ENCODE measurements at regions not wholly inside any gene's neighbourhood (a gene's known extent, or its start where the extent isn't known, plus 50 kb on each side); places are given as distances from the start of the nearest gene placed in this dataset.
"Not testable (repeated sequence)": the region's sequence is repeated elsewhere in the genome, so short reads cannot be mapped to it uniquely, and the experiment has no call there.

DNA sequence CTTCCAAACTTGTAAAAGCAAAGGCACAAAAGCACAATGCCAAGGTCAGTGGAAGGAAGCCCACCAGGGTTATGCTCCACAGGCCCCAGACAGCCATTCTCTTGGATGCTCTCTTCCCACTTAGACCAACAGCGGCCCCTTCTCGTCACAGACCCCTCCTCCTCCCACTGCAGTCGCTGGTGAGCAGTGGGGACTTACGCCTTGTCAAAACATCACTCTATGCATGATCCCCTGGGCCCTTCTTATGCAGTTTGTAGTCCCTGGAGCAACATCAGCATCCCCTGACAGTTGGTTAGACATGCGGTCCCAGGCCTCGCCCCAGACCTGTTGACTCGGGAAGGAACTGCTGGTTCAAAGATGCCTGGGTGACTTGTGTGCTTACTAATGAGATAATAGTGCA lies 376.0 kb upstream of the KLHL29 start:
- no peak for ATAC-seq

- ATAC-seq = no peak
These were observed 375.3 kb upstream of the KLHL29 start for GRCh38 chr2:23009545-23010149.

DNA sequence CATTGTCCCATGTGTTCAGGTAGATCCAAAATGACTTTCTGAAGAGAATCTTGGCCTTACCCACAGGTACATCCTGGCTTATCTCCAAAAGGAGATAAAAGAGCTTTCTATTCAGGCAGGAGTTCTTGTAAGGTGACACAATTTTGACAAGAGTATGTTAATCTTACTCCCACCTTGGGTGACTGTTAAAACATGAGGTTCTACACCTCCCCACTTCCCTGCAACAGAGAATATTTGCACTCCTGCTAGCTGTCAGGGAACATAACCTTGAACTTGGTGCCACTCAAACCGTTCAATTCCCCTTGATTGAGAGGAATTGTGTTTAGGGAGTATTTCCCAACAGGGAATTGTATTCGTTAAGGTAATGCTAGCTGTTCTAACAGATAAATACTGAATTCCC lies 372.5 kb upstream of the KLHL29 start:
- ATAC-seq = no peak

GRCh38 chr2:23015651-23016200 lies 369.3 kb upstream of the KLHL29 start:
- ATAC-seq = no peak

GRCh38 chr2:23019476-23019875 lies 365.5 kb upstream of the KLHL29 start:
- ATAC-seq = no peak

DNA sequence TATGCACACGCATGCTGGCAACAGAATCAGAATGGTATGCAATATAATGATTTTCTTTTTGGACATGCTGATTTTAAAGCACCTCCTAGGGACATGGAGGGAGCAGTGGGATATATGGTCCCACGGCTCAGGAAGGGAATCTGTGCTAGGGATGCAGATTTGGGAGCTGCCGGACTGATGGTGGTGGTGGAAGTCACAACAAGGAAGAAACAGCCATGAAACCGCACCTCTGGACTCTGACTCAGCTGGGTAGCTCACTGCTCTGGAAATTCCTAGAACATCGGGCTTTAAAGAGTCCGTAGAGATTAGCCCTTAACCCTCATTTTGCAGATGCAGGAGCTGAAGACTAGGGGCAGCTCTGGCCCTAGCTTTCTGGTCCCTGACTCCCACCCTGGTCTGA lies 364.3 kb upstream of the KLHL29 start:
- no peak for ATAC-seq

DNA sequence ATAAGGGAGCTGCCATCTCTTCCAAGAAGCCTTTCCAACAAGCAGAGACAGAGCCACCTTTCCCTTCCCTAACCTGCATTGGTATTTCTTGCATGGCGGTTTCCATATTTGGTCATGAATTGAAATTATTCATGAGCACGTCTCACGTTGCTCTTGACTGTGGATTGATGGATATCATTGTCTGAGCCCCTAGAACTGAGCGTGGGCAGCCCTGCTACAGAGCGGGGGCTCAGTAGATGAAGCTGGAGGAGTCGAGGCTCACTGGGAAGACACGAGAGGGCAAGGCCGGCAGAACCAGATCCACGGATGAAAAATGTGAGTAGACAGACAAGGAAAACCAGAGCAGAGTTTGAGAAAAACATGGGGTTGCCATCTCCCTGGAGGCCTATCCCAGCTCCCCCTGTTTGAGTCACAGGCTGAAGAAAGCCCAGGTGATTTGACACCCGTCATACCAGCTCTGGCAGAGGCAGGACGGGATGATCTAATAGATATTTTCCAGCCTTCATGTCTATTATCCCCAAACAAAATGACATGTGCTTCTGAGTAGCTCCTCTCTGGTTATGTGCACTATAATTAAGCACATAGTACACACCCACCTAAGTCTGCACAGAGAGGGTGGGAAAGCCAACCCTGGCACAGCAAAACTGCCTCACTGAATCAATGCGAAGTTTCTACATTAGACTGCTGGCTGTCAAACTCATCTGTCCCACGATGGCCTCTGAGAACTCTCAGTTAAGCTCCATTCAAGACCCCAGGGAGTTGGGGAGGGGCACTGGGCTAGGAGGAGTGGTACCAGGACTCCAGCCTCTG lies 363.5 kb upstream of the KLHL29 start:
- ATAC-seq = no peak

DNA sequence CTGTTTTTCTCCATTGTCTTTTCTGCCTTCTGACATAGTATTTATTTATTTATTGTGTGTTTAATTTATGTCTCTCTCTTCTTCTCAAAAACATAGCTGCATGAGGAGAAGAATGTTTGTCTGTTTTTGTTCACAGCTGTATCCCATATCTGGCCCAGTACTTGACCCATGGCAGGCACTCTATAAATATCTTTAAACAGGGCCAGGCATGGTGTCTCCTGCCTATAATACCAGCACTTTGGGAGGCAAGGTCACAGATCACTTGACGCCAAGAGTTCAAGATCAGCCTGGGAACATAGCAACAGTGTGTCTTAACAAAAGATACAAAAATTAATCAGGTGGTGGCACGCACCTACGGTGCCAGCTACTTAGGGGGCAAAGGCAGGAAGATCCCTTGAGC lies 361.3 kb upstream of the KLHL29 start:
- ATAC-seq = no peak

DNA sequence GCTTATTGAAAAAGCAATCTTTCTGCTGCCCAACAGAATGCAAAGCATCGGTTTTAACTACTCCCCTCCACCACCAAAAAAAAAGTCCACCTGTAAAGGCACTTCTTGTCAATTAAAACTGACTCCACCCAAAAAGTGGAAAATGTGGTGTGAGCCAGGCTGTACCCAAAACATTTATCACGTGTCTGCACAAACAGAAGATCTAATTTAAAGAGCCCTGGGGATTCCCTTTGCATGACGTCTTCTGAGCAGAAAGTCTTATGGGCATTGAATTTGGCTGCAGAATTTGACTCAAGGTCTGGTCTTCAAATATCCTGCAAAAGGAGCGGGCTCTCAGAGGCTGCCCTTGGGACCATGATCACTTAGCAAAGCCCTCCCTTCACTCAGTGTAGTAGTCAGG lies 358.3 kb upstream of the KLHL29 start:
- ATAC-seq = no peak

DNA sequence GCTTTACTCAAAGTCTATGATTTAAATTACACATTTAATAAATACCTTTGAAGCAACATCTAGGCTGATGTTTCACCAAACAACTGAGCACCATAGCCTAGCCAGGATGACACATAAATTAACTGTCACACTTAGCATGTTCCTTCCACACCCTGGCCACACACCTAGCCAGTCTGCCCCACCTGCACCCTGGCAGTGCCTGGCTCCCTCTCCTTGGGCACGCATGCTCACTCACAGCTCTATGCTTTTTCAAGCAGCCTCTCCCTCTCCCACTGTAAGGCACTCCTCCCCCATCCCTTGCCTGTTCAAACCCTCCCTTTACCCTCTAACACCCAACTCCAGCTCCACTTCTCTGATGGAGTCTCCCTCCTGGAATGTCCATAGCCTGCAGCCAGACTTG lies 357.6 kb upstream of the KLHL29 start:
- no peak for ATAC-seq

DNA sequence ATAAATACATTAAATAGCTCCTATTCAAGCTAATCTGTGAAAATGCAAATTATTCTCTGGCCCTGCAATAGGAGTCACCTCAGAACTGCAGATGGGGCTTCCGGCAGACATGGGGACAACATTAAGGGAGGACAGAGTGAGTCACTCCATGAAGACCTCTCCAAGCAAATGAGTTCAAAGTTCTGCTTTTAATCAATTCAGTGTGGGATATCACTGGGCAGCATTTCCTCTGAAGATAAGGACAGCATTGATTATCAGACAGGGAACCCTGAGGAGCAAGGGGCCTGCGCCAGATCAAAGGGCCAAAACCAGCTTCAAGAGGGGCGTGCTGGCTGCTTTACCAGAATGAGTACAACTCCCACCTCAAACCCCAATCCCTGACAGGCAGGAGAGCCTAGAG lies 356.9 kb upstream of the KLHL29 start:
- ATAC-seq = no peak

- no peak for ATAC-seq
These were observed 355.9 kb upstream of the KLHL29 start for GRCh38 chr2:23029111-23029510.

DNA sequence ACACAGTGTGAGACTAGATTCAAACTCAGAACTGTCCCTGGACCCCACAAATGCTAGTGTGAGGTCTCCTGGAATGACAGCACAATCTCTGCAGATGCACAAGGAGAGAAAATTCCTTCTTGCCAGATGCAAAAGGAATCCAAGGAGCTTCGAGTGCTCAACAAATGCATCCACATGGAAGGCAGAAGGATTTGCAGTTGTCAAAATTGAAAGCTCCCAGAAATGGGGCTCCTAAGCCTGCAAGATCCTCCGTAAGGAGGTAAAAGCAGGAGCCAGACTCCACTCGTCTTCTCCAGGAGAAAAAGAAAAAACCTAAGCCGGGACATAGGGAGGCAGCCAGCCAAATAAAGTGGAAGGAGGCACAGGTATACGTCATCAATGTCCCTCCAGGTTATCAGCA lies 355.0 kb upstream of the KLHL29 start:
- no peak for ATAC-seq

DNA sequence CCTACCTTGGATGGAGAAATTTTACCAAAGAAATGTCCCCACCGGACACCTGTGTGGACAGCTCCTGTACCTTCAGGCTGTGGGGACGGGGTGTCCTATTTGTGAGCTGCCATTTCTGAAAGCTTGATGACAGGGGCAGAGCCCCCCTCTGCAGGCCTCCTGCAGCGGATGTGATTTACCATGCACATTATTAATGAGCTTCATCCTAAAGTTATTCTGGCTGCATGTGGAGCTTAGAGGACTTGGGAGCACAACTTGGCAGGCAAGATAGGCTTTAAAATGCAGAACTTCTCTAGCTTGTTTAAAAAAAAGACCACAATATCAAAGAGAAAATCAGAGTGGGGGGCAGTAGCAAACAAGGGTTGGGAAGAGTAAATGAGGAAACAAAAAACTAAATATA lies 350.0 kb upstream of the KLHL29 start:
- ATAC-seq = no peak

DNA sequence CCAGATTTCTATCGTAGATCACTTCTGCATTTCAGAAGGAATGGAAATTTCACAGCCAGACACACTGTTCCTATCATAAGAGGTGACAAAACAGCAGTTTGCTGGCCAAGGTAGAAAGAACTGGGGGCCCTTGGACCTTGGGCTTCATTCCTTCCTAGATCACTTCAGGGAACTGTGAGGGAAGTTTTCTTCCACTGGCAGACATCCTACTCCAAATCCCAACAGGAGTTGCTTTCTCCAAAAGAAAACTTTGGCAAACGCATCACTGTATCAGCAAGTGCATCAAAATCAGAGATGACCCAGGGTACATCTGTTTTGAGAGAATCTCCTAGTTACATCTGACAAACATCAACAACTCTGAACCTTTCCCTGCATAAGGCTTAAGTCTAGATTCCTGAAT lies 348.4 kb upstream of the KLHL29 start:
- no peak for ATAC-seq

- ATAC-seq = no peak
These were observed 347.4 kb upstream of the KLHL29 start for GRCh38 chr2:23037596-23037995.

GRCh38 chr2:23041443-23041842 lies 343.5 kb upstream of the KLHL29 start:
- no peak for ATAC-seq

DNA sequence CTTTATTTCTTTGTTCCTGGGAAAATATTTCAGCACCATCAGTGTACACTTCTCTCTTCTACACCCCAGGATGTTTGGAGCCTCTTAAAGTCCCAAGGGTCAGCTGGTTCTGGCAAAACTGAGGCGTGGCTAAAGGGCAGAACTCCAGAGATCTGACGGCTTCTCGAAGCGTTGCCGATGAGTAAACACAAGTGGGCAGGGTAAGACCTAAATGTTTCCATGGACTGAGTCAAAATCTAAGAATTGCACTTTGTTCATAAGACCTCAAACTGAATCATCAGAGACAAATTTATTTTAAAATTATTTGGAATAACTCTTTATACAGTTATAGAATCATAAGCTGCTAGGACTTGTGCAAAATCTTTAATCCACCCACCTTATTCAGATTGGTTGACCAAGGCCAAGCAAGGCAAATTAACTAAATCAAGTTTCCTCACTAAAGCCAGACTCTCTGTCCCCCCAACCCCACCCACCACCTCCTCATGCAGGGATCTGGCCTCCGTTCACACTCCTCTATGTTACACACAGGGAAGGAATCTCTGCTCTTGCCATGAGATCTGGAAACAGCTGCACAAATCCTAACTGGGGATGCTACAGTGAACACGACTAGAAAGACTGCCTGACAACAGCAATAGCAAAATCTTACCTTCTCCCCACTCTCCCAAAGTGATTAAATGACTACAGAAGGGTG lies 342.6 kb upstream of the KLHL29 start:
- ATAC-seq = no peak

GRCh38 chr2:23050388-23050787 lies 334.6 kb upstream of the KLHL29 start:
- ATAC-seq = no peak

- ATAC-seq = no peak
These were observed 331.4 kb upstream of the KLHL29 start for GRCh38 chr2:23053601-23054000.

- no peak for ATAC-seq
These were observed 329.7 kb upstream of the KLHL29 start for GRCh38 chr2:23055251-23055650.

GRCh38 chr2:23056846-23057245 lies 328.1 kb upstream of the KLHL29 start:
- ATAC-seq = not testable (repeated sequence)

- ATAC-seq = no peak
These were observed 326.5 kb upstream of the KLHL29 start for GRCh38 chr2:23058435-23058834.

DNA sequence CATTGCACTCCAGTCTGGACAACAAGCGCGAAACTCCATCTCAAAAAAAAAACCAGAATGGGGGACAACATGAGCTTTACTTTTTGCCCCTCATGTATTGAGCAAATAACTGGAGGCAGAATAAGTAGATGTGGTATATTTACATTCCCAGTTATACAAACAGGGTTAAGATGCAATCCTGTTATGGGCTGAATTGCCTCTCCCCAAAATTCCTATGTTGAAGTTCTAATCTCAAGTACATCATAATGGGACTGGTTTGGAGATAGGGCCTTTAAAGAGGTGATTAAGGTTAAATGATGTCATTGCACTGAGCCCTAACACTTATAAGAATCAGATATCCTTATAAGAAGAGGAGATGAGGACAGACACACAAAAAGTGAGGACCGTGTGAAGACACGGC lies 319.8 kb upstream of the KLHL29 start:
- no peak for ATAC-seq

Data from activated CD4-positive, CD25-positive, alpha-beta regulatory T cell treated with anti-CD3 and anti-CD28 coated beads, Interleukin-2, amount 50 U/mL, for 24 hours (primary cell).